ENCODE measurements at regions not wholly inside any gene's neighbourhood (a gene's known extent, or its start where the extent isn't known, plus 50 kb on each side); places are given as distances from the start of the nearest gene placed in this dataset.

GRCh38 chr3:154936196-154936595 is 143.9 kb upstream of the MME start:
- no peak for DNase-seq (ENCODE audit: low read depth, low spot score)
- H3K4me3 ChIP-seq (ENCODE audit: low read depth, low read length): no peak overlapping the region
- POLR2A ChIA-PET: no interaction called here
- CTCF ChIA-PET: interaction anchor here (0.5 kb wide), 1 partner anchor 18 kb away, joined by 3 read pairs; no protein-coding TSS in a partner anchor
- TF ChIP-seq, protein P1, sequence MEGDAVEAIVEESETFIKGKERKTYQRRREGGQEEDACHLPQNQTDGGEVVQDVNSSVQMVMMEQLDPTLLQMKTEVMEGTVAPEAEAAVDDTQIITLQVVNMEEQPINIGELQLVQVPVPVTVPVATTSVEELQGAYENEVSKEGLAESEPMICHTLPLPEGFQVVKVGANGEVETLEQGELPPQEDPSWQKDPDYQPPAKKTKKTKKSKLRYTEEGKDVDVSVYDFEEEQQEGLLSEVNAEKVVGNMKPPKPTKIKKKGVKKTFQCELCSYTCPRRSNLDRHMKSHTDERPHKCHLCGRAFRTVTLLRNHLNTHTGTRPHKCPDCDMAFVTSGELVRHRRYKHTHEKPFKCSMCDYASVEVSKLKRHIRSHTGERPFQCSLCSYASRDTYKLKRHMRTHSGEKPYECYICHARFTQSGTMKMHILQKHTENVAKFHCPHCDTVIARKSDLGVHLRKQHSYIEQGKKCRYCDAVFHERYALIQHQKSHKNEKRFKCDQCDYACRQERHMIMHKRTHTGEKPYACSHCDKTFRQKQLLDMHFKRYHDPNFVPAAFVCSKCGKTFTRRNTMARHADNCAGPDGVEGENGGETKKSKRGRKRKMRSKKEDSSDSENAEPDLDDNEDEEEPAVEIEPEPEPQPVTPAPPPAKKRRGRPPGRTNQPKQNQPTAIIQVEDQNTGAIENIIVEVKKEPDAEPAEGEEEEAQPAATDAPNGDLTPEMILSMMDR (IDR thresholded peaks at IDR 0.05; ENCODE audit: insufficient read depth, low read length, missing control alignments): no peak

- no peak overlapping the region for H3K4me3 ChIP-seq (ENCODE audit: low read depth, low read length)
- TF ChIP-seq, protein P1 (IDR thresholded peaks at IDR 0.05; ENCODE audit: insufficient read depth, low read length, missing control alignments): no peak
- no peak for DNase-seq (ENCODE audit: low read depth, low spot score)
- POLR2A ChIA-PET: interaction anchor here (0.6 kb wide), 1 partner anchor 149 kb away, joined by 3 read pairs; no protein-coding TSS in a partner anchor
- CTCF ChIA-PET: no interaction called here
Observed at GRCh38 chr3:154933581-154933980, 146.5 kb upstream of the MME start.

DNA sequence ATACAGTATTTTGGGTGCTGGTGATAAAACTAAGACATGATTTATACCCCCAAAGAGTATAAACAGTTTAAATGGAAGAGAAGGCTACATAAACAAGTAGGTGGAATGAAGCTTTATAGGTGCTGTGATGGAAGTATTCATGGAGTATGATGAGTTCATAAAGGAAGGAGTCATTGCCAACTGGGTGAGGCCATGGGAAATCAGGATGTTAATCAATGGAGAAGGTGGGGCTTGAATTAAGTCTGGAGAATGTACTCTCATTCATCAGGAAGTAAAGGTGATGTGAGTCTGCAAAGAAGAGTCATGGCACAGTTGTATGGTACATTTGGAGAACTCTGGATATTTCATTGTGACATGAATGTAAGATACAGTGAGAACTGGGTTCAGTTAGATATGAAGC is 147.5 kb upstream of the MME start:
- ChIA-PET CTCF (interaction anchor here (1.2 kb wide), 1 partner anchor 22 kb away, joined by 3 read pairs; no protein-coding TSS in a partner anchor), POLR2A (no interaction called here)

GRCh38 chr3:154931484-154931883 is 148.6 kb upstream of the MME start:
- peak; percentile 28 for DNase-seq (ENCODE audit: low read depth, low spot score)
- ChIA-PET POLR2A (no interaction called here), CTCF (interaction anchor here (1.2 kb wide), 1 partner anchor 24 kb away, joined by 3 read pairs; no protein-coding TSS in a partner anchor)
- H3K4me3 ChIP-seq (ENCODE audit: low read depth, low read length): no peak overlapping the region
- TF ChIP-seq, protein P1 (IDR thresholded peaks at IDR 0.05; ENCODE audit: insufficient read depth, low read length, missing control alignments): no peak

More for the DNA sequence above, 147.5 kb upstream of the MME start:
- no peak overlapping the region for H3K4me3 ChIP-seq (ENCODE audit: low read depth, low read length)
- TF ChIP-seq, protein P1 (IDR thresholded peaks at IDR 0.05; ENCODE audit: insufficient read depth, low read length, missing control alignments): no peak
- DNase-seq (ENCODE audit: low read depth, low spot score): no peak

GRCh38 chr3:154926721-154927120 is 153.4 kb upstream of the MME start:
- ChIA-PET CTCF (interaction anchor here (0.6 to 1.0 kb wide), 2 partner anchors 27 to 203 kb away, joined by 3 read pairs; no protein-coding TSS in a partner anchor), POLR2A (no interaction called here)
- DNase-seq (ENCODE audit: low read depth, low spot score): no peak
- TF ChIP-seq, protein P1 (IDR thresholded peaks at IDR 0.05; ENCODE audit: insufficient read depth, low read length, missing control alignments): no peak
- no peak overlapping the region for H3K4me3 ChIP-seq (ENCODE audit: low read depth, low read length)

DNA sequence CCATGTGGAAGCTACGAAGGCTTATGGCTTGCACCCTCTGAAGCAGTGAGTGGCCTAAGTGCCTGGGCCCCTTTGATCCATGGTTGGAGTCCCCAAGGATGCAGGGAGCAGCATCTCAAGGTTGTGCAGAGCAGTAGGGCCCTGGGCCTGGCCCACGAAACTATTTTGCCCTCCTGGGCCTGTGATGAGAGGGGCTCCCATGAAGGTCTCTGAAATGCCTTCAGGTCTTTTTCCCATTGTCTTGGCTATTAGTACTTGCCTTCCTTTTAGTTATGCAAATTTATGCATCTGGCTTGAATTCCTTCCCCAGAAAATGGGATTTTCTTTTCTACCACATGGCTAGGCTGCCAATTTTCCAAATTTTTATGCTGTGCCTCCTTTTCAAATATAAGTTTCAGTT is 158.8 kb upstream of the MME start:
- POLR2A ChIA-PET: no interaction called here
- TF ChIP-seq, protein P1 (IDR thresholded peaks at IDR 0.05; ENCODE audit: insufficient read depth, low read length, missing control alignments): no peak
- CTCF ChIA-PET: no interaction called here
- no peak overlapping the region for H3K4me3 ChIP-seq (ENCODE audit: low read depth, low read length)
- no peak for DNase-seq (ENCODE audit: low read depth, low spot score)
